HCEC 1CT (cell line): ENCODE measurements at regions not wholly inside any gene's neighbourhood (a gene's known extent, or its start where the extent isn't known, plus 50 kb on each side); places are given as distances from the start of the nearest gene placed in this dataset.
"Not testable (repeated sequence)": the region's sequence is repeated elsewhere in the genome, so short reads cannot be mapped to it uniquely, and the experiment has no call there.

Experiments used
- DNase-seq: peaks from one replicate; pipeline ENCODE4 v3.0.0-alpha.2; 2017

DNA sequence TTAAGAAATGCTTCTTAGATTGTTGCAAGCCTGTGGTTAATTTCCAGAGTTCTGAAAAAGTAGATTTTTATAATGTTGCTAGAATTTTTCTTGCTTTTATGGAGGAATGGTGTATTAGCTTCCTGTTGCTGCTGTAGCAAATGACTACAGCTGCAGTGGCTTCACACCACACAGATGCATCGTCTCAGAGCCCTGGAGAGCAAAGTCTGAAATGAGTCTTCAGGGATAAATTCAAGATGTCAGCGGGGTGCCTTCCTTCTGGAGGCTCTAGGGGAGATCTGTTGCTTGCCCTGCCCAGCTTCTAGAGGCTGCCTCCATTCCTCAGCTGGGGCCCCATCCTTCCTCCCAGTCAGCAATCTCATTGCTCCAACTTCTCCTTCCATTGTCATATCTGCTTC, 187.8 kb downstream of the ZNF516 start:
- no peak for DNase-seq

DNA sequence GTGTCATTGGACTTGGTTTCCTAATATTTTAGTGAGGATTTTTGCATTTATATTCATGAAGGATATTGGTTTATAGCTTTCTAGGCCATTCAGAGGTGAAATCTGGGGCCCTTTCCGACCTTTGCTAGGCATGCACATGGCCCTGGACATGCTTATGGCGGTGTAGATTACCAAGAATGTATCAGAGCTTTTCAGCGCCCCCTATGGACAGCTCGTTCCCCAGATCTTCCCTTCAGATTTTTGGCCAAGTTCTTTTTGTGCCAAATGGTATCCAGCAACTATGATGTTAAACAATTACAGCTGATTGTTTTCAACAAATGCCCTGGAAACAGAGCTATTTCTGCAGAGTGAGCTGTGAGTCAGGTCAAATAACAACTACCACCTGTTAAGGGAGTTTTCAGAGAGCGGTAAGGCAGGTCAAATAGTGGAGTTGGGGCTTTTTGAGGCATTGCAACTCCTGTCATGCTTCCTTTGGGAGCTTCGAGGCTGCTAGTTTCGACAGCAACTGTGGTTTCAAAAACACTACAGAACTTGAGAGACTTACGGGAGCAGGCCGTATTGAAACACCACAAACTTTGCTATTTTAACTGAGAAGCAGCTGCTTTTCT, 188.3 kb downstream of the ZNF516 start:
- DNase-seq, result no peak

DNA sequence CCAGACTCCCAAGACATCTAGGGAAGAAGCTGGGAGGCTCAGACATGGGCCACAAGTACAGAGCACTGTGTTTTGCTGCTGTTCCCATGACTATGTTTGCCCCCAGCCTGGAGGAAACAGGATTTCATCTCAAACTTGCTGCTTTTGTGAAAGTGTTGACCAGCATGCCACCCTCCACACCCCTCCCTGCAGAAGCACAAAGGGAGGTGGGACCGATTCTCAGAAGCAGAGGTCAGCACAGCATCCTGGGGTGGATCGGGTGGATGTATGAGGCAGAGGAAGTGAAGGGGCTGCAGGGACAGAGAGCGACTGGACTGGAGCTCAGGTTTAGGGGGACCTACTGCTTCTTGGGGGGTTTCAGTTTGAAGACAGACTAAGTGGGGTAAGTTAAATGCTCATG, 209.2 kb downstream of the ZNF516 start:
- DNase-seq, result no peak

DNA sequence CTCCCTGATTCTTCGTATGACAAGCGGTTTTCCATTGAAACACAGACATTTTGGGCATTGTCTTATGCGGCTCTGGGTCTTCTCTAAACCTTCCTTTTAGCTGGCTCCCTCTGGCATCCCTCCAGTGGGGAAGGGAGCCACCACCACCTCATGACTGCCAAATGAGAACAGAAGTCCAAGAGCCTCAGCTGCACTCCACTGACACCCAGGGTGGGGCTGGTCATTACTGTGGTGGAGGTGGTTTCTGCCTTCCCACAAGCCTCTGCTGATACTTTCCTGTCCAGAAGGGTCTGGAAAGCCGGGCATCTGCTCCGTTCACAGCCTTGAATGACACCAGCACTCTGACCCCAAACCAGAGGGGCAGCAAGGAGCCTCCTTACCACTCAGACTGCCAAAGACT, 213.5 kb downstream of the ZNF516 start:
- no peak for DNase-seq

DNA sequence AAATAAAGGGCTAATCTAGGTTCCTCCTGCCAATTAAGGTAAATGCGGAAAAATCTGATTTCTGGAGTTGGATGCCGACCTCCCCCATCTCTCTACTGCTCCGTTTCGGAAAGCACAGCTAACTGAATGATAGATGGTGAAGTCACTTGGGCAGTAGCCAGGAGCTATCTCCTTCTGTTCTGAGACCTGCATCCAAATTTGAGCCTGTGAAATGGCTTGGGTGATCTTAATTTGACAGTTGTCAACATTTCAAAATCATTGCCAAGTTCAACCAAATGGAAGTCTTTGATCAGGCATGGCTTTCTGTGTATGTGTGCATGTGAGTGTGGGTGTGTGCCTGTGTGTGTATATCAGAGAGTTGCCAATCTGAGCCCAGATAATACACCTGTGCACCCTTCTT, 217.2 kb downstream of the ZNF516 start:
- DNase-seq, result no peak

DNA sequence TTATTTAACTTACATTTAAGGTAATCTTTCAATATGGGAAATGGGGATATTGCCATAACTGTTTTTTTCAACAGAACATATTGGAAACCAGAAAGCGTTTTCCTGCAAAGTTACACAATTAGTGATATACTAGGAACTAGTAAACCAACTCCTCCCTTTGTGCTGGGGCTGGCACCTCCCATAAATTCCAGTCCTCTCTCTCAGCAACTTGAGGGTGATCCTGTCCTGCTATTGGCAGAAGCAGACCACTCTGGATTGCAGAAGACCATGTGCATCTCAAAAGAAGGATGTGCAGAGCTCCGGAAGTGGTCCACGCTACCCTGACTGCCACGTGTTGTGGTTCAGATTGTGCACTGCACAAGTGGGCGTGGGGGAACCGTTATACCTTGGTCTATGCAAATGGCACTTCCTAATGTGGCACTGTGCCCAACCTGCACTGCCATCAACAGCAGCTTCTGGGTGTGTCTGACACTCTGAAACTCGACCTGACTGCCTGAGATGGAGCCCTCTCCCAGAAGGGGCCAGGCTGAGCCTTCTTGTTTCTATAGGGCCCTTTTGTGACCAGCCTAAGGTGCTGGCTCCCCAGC, 219.2 kb downstream of the ZNF516 start:
- DNase-seq, result no peak

DNA sequence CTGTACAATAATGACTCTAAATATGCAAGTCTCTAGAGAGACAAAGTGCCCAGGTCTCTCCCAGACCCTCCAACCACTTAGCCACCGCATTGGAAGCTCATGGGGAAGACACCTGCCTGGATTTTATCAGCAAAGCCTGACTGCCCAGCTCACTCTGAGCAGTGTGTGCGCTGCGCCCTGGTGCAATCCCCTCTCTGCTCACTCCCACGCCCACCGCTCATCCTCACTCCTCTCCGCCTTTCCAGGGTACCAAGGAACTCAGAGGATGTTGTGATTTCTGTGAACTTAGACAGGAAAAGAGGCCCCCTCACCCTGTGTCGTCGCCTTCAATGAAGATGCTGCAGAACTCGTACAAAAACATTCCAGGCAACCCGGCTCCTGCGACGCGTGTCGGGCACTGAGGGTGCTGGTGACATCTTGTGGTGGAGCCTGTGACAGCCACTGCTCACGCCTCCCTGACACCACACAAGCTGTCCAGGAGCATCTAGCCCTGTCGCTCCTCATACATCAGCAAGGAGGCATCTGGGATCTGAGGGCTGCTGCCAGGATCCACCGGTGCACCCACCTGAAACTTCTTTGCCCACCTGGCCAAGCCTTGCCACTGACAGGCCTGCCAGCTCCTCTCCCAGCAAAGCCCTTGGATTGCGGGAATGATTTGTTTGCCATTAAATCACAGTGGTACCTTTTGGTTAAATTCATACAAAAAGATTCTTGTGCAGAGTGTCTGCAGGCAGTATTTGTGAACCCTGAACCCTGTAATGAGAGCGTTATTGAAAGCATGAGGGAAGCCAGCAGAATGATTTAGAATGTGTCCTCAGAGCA, 220.4 kb downstream of the ZNF516 start:
- no peak for DNase-seq

DNA sequence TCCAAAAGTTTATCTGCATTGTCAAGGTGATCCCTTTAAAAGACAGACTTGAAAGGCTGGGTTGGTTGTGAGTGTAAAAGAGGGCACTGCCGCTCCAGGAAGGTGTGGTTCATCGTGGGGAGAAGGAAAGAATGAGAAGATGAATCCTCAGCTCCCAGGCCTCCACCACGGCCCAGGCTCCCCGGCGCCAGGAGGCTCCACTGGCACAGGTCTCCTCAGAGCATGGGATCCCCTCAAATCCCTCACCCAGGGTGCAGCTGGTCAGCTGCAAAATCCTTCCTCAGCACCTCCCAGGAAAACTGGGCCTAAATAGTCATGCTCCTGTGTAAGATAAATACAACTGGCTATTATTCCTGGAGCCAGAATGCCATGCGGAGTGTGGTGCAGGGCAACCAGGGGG, 221.1 kb downstream of the ZNF516 start:
- no peak for DNase-seq

DNA sequence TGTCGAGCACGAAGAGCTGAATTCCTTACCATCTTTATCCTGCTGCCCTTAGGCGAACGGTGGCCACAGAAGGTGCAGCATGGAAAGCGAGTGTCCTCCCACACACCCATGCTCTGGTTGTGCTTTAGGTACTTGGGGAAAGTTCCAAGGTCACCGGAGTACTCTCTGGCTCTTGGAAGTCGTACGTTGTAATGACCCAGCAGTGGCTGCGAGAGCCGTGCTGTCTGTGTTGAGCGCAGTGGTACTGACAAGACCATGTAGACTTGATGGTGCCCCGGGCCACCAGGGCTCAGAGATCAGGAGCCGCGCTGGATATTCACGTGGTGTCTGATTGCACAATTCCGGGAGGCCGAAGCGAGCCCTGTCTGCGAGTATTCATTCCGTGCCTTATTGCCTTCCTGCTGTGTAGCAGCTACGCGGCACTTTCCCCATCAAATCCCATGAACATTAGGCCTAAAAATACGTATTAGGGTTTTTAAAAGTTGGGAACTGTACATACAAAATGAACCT, 222.0 kb downstream of the ZNF516 start:
- DNase-seq, result no peak

DNA sequence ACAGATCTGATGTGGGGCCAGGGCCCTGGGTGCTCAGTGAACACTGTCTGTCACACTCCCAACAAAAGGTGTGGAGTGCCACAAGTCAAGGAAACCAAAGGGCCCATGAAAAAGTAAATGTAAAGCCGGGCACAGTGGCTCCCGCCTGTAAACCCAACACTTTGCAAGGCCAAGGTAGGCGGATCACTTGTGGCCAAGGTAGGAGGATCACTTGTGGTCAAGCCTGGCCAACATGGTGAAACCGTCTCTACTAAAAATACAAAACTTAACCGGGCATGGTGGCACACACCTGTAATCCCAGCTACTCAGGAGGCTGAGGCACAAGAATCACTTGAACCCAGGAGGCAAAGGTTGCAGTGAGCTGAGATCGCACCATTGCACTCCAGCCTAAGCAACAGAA, 227.6 kb downstream of the ZNF516 start:
- not testable (repeated sequence) for DNase-seq

DNA sequence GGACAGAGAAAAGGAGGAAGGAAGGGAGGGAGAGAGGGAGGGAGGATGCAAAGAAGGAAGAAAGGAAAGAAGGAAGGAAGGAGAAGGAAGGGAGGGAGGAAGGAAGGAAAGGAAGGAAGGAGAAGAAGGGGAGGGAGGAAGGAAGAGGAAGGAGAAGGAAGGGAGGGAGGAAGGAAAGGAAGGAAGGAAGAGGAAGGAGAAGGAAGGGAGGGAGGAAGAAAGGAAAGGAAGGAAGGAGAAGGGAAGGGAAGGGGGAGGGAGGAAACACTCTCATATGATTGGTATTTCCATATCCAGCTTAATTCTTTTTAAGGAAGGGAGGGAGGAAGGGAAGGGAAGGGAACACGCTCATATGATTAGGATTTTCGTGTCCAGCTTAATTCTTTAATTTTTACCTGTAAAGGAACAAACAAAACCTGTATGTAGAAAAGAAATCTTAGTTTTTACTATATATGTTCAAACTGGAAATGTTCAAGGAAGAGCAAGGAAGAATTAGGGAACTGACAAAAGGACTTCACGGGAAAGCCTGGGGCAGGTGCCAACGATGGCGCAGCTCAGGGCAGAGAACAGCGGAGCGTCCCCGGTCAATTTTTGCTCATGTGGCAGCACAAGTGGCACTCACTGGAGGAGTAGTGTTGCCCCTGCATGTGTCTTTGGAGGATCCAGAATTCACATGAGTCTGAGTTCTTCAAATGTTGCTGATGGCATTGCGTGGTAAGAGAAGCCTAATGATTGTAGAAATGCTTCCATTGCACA, 228.6 kb downstream of the ZNF516 start:
- no peak for DNase-seq

DNA sequence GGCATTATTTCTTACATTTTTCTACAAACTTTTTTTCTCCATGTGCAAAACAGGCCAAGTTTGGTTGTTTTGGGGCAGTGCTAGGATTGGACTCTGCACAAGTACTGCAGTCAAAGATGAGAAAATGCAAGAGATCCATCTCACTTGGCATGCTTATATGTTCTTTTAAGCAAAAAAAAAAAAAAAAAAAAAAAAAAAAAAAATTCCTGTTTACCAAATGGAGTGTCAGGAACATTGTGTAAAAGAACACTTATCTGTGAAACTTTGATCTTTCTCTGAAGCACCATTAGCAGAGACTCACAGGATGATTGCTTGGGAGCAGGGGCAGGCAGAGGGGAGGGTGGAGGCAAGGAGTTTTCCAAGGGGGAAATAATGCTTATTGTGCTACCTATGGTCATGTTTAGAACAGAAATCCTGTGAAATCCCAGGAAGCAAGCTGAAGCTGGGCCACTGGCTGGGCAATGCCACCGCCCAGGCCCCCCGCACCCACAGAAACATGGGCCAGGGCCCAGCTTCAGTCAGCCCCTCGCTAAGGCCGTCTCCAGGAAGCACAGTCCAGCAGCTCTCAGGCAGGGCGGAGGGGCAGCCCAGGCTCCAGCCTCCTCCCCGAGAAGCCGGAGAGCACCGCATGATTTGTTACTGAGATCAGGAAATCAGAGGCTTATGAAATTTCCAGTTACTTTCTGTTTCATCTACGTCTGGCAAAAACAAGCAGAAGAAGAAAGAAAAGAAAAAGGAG, 229.4 kb downstream of the ZNF516 start:
- peak; percentile 15 for DNase-seq

DNA sequence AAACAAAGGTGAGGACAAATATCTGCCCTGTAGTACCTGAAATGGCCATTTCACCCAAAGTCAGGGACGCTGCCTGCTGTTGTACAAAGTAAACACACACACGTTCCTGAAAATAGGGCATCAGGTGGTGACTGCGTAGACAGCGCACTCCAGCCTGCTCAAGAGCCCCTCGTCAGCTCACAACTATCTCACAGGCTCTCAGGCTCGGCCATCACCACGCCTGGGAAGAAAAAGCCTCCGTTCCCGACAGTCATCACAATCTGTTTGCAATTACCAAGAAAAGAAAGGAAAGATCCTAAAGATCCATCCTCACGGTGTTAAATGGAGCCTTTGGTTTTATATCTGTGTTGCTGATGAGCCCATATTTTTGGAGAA, 230.2 kb downstream of the ZNF516 start:
- DNase-seq, result no peak

DNA sequence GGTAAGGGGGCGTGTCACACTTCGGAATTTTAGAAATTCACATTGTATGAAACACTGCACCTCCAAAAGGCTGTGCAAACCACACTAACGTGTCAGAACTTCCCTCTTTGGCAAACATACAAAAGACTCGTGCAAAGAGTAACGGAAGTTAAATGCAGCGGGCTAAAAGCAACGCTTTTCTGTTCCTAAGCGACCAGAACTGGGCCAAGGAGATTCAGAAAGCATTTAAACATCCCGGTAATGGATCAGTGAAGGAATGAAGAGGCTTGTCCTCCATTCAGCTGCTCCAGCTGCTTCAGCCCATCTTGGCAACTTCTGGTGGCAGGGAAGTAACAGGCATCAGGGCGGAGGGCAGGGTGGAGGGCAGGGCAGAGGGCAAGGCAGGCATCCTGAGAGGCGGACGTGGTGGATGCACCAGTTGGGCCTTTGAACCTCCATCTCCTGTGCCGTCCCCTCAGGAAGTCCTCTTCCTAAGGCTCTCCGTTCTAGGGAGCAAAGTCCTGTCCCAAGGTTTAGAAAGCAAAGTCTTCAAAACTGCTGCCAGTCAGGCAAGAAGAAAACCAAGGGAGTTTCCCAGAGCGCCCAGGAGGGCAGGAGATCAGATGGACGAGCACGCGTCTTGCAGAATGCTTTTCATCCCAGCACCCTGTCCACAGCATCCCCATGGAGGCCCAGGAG, 230.7 kb downstream of the ZNF516 start:
- no peak for DNase-seq

DNA sequence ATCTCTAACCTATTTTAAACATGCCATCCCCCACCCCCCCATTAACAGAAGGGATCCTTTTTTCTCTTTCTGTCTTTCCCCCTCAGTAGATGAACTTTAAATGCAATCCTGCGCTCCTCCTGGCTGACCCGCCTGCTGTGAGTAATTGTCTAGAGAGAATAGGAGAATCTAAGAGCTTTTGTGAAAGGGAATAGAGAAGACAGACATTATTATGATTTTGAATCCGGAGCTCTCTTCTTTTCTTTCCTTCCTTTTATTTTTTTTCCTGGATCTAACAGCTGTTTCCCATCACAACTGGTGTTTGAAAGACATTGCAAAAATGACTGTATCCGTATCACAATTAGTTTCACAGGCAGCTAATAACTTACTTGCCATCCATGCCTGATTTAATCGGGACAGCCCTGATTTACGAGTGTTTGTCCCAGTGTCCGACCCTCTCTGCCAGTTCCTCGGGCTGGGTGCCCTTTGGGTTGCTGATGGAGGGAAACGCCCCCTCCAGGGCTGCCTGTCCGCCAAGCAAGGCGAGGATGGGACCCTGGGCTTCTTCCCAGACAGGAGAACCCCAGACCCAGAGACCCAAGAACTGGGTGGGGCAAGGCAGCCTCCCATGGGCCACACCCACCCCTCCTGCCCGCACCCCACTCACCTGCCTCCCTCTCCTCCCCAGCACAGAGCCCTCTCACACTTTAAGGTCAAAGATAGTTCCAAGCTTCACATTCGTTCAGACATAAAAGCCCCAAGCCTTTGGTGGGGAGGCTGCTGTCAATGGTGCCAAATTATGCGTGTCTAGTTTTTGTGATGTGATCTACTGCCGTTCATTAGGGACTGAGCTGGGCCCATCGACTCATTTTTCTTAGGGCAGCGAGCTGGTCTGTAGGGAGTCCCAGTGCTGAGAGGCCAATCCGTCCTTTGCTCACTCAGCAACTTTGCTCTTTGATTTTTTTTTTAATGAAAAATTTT, 231.7 kb downstream of the ZNF516 start:
- DNase-seq, result no peak

DNA sequence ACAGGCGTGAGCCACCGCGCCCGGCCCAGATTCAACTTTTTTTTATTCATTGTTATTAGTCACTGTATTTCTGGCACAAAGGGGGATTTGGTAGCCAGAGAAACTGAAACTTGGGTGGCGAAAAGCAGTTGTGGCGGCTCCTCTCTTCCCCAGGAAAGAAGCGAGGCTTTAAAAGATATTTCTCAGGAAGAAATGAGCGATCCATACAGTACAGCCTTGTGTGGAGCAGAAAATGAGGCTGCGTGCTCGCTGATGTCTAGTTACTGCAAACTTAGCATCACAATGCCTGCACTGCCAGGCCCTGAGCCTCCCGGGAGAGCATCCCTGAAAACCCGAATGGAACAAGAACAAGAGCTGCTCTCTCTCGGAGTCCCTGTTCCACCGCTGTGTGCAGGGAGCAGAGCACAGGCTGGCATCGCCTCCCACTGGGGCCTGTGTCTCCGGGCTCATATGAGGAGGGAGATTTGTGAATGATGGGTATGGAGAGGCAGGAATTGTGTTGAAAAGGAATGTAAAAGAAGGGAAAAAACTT, 234.0 kb downstream of the ZNF516 start:
- DNase-seq, result no peak

DNA sequence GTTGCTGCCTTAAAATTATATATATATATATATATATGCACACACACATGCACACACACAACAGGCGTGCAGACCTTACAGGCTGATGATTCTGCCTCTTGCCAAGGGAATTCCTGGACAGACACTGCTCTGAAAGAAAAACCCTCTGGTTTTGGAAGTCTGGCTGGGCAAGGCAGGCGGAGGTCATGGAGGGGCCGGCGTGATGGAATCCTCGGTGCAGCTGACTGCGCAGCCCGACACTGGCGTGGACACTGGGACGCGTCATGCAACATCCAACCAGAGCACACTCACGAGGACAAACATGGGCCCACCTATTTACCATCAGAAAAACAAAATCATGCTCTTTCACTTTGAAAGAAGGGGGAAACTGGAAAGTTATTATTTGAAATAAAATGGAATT, 235.3 kb downstream of the ZNF516 start:
- DNase-seq, result no peak

DNA sequence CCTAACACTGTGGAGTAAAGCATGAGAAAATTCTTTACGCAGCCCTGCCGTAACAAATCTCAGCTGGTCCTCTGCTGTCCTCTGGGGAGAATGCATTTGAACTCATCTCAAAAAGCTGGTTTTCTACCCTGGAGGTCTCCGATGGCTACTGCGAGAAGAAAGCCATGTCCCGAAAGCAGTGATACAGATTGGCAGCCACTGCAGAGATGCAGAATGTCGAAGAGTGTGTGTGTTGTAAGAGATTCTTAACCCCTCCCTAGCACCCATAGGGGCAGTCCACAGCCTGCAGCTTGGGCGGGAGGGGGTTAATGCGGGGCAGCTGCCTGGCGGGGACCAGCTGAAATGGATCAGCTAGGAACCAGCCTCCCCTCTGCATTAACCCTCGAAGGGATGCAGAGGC, 235.9 kb downstream of the ZNF516 start:
- no peak for DNase-seq

DNA sequence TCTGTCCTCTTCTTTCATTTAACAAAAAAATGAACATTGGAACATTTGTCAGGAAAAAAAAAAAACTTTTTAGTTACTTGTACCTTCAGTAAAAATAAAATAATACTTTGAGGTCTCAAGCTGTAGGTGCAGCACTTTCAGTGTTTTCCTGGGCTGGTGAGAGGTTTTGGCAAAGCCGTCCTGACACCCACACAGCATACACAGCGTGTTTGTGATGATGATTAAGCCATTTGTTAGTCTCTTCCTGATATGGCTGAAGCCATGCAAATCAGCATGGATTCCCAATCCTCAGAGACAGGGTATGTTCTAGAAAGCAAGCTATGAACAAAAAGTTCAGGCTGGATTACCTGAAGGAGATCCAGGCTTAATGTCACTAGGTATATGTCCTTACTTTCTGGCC, 236.8 kb downstream of the ZNF516 start:
- DNase-seq, result no peak

DNA sequence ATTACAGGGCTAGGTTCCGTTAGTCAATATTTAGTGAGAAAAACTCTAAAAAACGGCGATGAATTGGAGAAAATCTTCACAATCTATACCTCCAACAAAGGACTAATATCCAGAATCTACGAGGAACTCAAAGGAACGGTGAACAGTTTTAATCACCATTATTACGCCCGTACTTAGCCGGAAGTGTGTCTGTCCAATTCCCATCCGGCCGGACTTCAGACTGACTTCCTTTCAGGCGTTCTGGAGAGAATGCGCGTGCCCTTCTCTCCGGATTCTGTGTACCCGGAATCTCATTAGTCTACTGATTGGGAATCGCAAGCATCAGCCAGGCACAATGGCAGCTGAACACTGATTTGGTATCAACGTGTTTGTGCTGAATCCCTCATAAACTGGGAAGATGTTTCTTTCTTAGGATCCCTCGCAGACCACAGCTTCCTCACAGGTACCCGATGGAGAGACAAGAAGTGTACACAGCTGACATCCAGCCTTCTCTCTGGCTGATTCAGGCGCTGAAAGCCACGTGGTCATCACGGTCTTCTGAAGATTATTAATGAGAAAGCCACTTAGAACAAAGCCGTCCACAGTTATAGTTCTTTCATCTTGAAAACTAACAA, 239.9 kb downstream of the ZNF516 start:
- DNase-seq, result no peak
